ENCODE measurements at regions not wholly inside any gene's neighbourhood (a gene's known extent, or its start where the extent isn't known, plus 50 kb on each side); places are given as distances from the start of the nearest gene placed in this dataset.

GRCh38 chr20:60792941-60793340 lies 459.1 kb upstream of the CDH4 start:
- TF ChIP-seq POLR2AphosphoS5 (IDR thresholded peaks at IDR 0.05; ENCODE audit: low read depth, low read length) = no peak
- no peak for TF ChIP-seq SRF (IDR thresholded peaks at IDR 0.05; ENCODE audit: low read depth, low read length)
- no peak for TF ChIP-seq CTCF (IDR thresholded peaks at IDR 0.05; ENCODE audit: control extremely low read depth in 1 of 3, insufficient read depth in 1 of 3, low read depth in 1 of 3, low read length in 3 of 3)
- TF ChIP-seq RXRA (IDR thresholded peaks at IDR 0.05; ENCODE audit: insufficient read depth, low read depth, low read length) = no peak
- TF ChIP-seq POLR2A (IDR thresholded peaks at IDR 0.05; ENCODE audit: control extremely low read depth in 1 of 2, low read depth in 2 of 2, low read length in 2 of 2) = no peak
- TF ChIP-seq GABPA (IDR thresholded peaks at IDR 0.05; ENCODE audit: borderline replicate concordance, insufficient read depth, low read length) = no peak
- no peak for TF ChIP-seq PHF8 (conservative IDR thresholded peaks at IDR 0.05; ENCODE audit: low read depth, low read length)
- no peak for TF ChIP-seq TEAD4 (IDR thresholded peaks at IDR 0.05; ENCODE audit: low read depth, low read length)
- no peak for TF ChIP-seq FOSL1 (IDR thresholded peaks at IDR 0.05; ENCODE audit: insufficient read depth, low read depth, low read length)
- no peak for TF ChIP-seq YY1 (IDR thresholded peaks at IDR 0.05; ENCODE audit: low read depth, low read length)
- TF ChIP-seq ATF3 (IDR thresholded peaks at IDR 0.05; ENCODE audit: insufficient read depth, low read depth, low read length) = no peak

Measured in H1 (cell line).